ENCODE measurements at regions not wholly inside any gene's neighbourhood (a gene's known extent, or its start where the extent isn't known, plus 50 kb on each side); places are given as distances from the start of the nearest gene placed in this dataset.
"Not testable (repeated sequence)": the region's sequence is repeated elsewhere in the genome, so short reads cannot be mapped to it uniquely, and the experiment has no call there.

- not testable (repeated sequence) for TF ChIP-seq RARB (CRISPR knock-in tag; IDR thresholded peaks at IDR 0.05); CREB5 (CRISPR knock-in tag; IDR thresholded peaks at IDR 0.05; ENCODE audit: low read depth); PATZ1 (CRISPR knock-in tag; IDR thresholded peaks at IDR 0.05; ENCODE audit: borderline replicate concordance); TSHZ2 (CRISPR knock-in tag; IDR thresholded peaks at IDR 0.05); BACH2 (CRISPR knock-in tag; IDR thresholded peaks at IDR 0.05; ENCODE audit: borderline replicate concordance); ESRRG (CRISPR knock-in tag; IDR thresholded peaks at IDR 0.05); TCF4 (CRISPR knock-in tag; IDR thresholded peaks at IDR 0.05; ENCODE audit: borderline replicate concordance)
Measured at GRCh38 chrX:90524383-90524968, 602.8 kb downstream of the TGIF2LX start.

All from SK-N-SH treated with all-trans-retinoic acid at 6 μM for 48 hours (cell line).